ENCODE measurements at regions not wholly inside any gene's neighbourhood (a gene's known extent, or its start where the extent isn't known, plus 50 kb on each side); places are given as distances from the start of the nearest gene placed in this dataset.

DNA sequence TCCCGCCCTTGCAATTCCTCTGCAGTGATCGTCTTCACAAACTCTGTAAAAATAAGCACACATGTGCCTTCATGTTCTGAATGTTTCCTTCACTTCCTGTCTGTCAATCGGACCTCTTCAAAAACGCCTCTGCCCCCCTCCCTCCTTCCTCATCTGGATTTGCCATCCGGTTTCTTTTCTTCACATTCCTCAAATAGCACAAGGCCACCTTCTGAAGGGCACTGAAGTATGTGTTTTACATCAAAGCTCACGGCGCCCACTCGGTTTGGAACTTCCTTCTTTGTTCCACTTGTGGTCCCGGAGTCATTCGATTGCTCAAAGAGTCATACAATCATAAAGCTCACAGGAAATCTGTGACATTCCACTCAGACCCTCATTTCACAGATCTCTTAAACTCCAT is 758.1 kb upstream of the SALL3 start:
- TF ChIP-seq, protein P1, sequence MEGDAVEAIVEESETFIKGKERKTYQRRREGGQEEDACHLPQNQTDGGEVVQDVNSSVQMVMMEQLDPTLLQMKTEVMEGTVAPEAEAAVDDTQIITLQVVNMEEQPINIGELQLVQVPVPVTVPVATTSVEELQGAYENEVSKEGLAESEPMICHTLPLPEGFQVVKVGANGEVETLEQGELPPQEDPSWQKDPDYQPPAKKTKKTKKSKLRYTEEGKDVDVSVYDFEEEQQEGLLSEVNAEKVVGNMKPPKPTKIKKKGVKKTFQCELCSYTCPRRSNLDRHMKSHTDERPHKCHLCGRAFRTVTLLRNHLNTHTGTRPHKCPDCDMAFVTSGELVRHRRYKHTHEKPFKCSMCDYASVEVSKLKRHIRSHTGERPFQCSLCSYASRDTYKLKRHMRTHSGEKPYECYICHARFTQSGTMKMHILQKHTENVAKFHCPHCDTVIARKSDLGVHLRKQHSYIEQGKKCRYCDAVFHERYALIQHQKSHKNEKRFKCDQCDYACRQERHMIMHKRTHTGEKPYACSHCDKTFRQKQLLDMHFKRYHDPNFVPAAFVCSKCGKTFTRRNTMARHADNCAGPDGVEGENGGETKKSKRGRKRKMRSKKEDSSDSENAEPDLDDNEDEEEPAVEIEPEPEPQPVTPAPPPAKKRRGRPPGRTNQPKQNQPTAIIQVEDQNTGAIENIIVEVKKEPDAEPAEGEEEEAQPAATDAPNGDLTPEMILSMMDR (IDR thresholded peaks at IDR 0.05; ENCODE audit: extremely low read depth, insufficient read depth, missing control alignments): no peak
- in situ Hi-C loops (cut with MboI; ENCODE audit: low pct_unique_long_range_greater_than_20kb, low sequenced_read_pairs, unreplicated experiment): no loop called here
- no peak for DNase-seq (ENCODE audit: low spot score)

DNA sequence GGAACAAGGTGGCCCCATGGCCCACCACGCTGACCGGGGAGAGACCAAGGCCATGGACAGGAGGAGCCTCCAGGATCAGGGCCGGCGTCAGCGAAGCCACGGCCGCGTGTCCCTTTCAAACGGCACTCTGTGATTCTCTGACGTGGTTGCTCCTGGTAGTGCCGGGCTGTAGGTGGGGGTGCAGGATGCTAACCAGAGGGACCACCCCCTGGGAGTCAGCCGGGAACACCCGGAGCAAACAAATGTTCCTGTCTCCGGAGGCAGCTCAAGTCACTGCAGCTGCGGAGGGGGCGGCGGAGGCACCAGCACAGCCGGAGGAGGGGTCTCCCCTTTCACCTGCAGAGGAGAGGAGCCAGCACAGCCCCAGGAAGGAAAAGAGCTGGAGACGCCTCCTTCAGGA is 750.6 kb upstream of the SALL3 start:
- in situ Hi-C loops (cut with MboI; ENCODE audit: low pct_unique_long_range_greater_than_20kb, low sequenced_read_pairs, unreplicated experiment): no loop called here
- no peak for DNase-seq (ENCODE audit: low spot score)
- TF ChIP-seq, protein P1 (IDR thresholded peaks at IDR 0.05; ENCODE audit: extremely low read depth, insufficient read depth, missing control alignments): no peak

DNA sequence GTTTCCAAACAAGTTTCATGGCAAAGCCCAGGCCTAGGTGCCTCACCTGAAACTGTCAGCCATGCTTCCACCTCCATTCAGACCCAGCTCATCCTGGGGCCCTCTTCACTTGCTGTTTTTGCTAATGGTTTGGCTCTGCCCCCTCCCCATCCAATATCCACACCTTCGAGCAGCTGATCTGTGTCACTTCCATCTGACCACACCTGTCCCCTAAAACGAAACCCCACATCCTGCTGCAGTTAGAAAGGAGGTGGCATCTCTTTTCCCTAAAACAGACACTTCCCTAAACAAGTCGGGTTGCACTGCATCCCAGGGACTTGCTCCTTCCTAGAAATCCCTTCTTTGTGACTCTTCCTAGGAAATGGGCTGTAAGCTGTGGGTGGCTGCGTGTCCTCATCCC is 748.7 kb upstream of the SALL3 start:
- in situ Hi-C loops (cut with MboI; ENCODE audit: low pct_unique_long_range_greater_than_20kb, low sequenced_read_pairs, unreplicated experiment): no loop called here
- TF ChIP-seq, protein P1 (IDR thresholded peaks at IDR 0.05; ENCODE audit: extremely low read depth, insufficient read depth, missing control alignments): no peak
- no peak for DNase-seq (ENCODE audit: low spot score)

DNA sequence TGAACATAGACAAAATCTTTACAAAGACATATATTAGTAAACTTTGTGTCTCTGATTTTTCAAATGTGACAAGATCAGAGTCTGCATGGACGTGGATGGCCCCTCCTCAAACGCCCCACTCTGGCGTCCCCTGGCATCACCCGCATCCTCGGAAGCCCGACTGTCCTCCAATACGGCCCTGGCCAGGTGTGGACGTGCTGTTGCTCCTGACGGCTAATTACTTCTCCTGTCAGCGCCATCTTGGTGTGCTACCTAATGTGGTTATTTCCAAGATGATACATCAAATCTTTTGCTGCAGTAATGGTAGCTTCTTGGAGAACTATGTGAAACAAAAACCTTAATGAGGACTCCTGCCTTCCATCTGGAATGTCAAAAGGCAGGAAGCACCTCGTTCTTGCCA is 747.4 kb upstream of the SALL3 start:
- no peak for DNase-seq (ENCODE audit: low spot score)
- TF ChIP-seq, protein P1 (IDR thresholded peaks at IDR 0.05; ENCODE audit: extremely low read depth, insufficient read depth, missing control alignments): no peak
- in situ Hi-C loops (cut with MboI; ENCODE audit: low pct_unique_long_range_greater_than_20kb, low sequenced_read_pairs, unreplicated experiment): no loop called here

DNA sequence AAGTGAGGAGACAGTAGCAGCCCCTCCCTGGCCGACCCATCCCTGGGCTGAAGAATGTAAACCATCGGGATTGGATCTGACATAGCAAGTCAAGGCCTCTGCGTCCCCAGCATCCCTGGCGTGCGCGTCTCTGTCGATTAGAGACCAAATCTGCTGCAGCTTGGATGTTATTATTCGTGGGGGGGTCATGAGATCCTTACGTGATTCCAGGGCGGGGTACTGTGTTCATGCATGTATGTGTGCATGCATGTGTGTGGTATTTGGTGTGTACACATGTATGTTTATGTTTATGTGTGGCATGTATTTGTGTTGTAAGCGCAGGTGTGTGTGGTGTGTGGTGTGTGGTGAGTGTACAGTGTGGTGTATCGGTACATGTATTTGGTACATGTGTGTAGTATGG is 741.8 kb upstream of the SALL3 start:
- DNase-seq (ENCODE audit: low spot score): no peak
- TF ChIP-seq, protein P1 (IDR thresholded peaks at IDR 0.05; ENCODE audit: extremely low read depth, insufficient read depth, missing control alignments): no peak
- in situ Hi-C loops (cut with MboI; ENCODE audit: low pct_unique_long_range_greater_than_20kb, low sequenced_read_pairs, unreplicated experiment): no loop called here

DNA sequence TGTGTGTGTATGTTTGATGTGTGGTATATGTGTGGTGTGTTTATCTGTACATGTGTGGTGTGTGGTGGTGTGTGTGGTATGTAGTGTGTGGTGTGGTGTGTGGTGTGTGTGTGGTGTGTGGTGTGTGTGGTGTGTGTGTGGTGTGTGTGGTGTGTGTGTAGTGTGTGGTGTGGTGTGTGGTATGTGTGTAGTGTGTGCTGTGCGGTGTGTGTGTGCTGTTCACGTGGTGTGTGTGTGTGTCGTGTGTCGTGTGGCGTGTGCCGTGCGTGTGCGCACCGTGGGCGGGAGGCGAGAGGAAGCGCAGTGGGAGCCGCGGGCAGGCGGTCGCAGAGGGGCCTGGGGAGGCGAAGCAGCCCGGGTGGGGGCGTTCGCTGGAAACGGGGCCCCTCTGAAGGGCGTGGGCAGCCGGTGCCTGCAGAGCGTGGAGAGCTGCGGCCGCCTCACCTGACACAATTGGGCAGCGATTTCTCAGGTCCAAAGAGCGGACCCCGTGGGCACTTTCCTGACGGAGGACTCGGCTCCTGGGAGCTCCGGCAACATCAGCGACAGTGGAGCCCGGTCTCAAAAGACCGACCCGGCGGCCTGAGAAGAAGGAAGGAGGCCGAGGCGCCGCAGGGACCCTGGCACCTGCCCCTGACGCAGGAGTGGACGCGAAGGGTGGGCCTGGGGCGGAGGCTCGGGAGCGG is 741.1 kb upstream of the SALL3 start:
- no peak for DNase-seq (ENCODE audit: low spot score)
- TF ChIP-seq, protein P1 (IDR thresholded peaks at IDR 0.05; ENCODE audit: extremely low read depth, insufficient read depth, missing control alignments): no peak
- in situ Hi-C loops (cut with MboI; ENCODE audit: low pct_unique_long_range_greater_than_20kb, low sequenced_read_pairs, unreplicated experiment): no loop called here
